Activated naive CD8-positive, alpha-beta T cell treated with anti-CD3 and anti-CD28 coated beads, Interleukin-2, amount 10 ng/mL, durations not matched to agents 7 days and 5 days (primary cell): ENCODE measurements at regions not wholly inside any gene's neighbourhood (a gene's known extent, or its start where the extent isn't known, plus 50 kb on each side); places are given as distances from the start of the nearest gene placed in this dataset.
"Not testable (repeated sequence)": the region's sequence is repeated elsewhere in the genome, so short reads cannot be mapped to it uniquely, and the experiment has no call there.

Experiments used
- ATAC-seq: fragments of 150-1000 bp; cut with Tn5 transposase; one replicate; pipeline ENCODE4 v1.10.0; 2021; ENCODE audit warnings: low read depth, moderate library complexity
- POLR2A ChIA-PET: fragments of 350-600 bp; sonication (Branson Sonifier 250); formaldehyde crosslinking; loops from one replicate; lab custom pipeline; 2021; ENCODE audit warnings: antibody characterized with exemption; lab: Charles Lee
- DNase-seq: peaks from one replicate; pipeline ENCODE4 v3.0.0; 2021
- H3K27ac Mint-ChIP-seq: one replicate; pipeline ENCODE4 v1.8.0; 2022; ENCODE audit warnings: mild to moderate bottlenecking, mixed read lengths
- H3K27me3 Mint-ChIP-seq: one replicate; pipeline ENCODE4 v1.8.0; 2022; ENCODE audit warnings: mild to moderate bottlenecking, moderate library complexity, mixed read lengths
- H3K36me3 Mint-ChIP-seq: one replicate; pipeline ENCODE4 v1.8.0; 2021; ENCODE audit warnings: mild to moderate bottlenecking, mixed read lengths
- H3K4me1 Mint-ChIP-seq: one replicate; pipeline ENCODE4 v1.8.0; 2021; ENCODE audit warnings: mixed read lengths
- H3K4me3 Mint-ChIP-seq: one replicate; pipeline ENCODE4 v1.8.0; 2022; ENCODE audit warnings: mild to moderate bottlenecking, moderate library complexity, mixed read lengths
- H3K9me3 Mint-ChIP-seq: one replicate; pipeline ENCODE4 v1.8.0; 2021; ENCODE audit warnings: mixed read lengths

- H3K9me3 Mint-ChIP-seq, result no peaks in the 10 kb centered on the region
- H3K4me3 Mint-ChIP-seq, result no peak overlapping the region
- POLR2A ChIA-PET, result no interaction called here
- H3K27me3 Mint-ChIP-seq, result peaks cover under 1% of the 10 kb centered on the region
- H3K36me3 Mint-ChIP-seq, result no peaks in the 10 kb centered on the region
- DNase-seq, result no peak
- no peaks in the 10 kb centered on the region for H3K4me1 Mint-ChIP-seq
- no peak overlapping the region for H3K27ac Mint-ChIP-seq
- ATAC-seq, result no peak
These were observed 232.3 kb upstream of the NFIA start for GRCh38 chr1:60850084-60850483.

- H3K4me3 Mint-ChIP-seq, result no peak overlapping the region
These were observed 233.0 kb upstream of the NFIA start for GRCh38 chr1:60849401-60849800.

GRCh38 chr1:60848583-60849188 lies 233.7 kb upstream of the NFIA start:
- H3K27ac Mint-ChIP-seq, result no peak overlapping the region
- H3K4me1 Mint-ChIP-seq, result no peaks in the 10 kb centered on the region
- H3K36me3 Mint-ChIP-seq, result no peaks in the 10 kb centered on the region
- H3K9me3 Mint-ChIP-seq, result no peaks in the 10 kb centered on the region
- ATAC-seq (no peak), DNase-seq (no peak)
- H3K4me3 Mint-ChIP-seq, result no peak overlapping the region
- peaks cover 3% of the 10 kb centered on the region for H3K27me3 Mint-ChIP-seq
- POLR2A ChIA-PET, result no interaction called here

More at GRCh38 chr1:60849401-60849800, 233.0 kb upstream of the NFIA start:
- Mint-ChIP-seq H3K27me3 (peaks cover 3% of the 10 kb centered on the region), H3K36me3 (no peaks in the 10 kb centered on the region), H3K9me3 (no peaks in the 10 kb centered on the region), H3K4me1 (no peaks in the 10 kb centered on the region), H3K27ac (no peak overlapping the region)
- ATAC-seq (no peak), DNase-seq (no peak)
- POLR2A ChIA-PET, result no interaction called here

- ATAC-seq, result no peak
- no peak overlapping the region for H3K27ac Mint-ChIP-seq
- POLR2A ChIA-PET, result no interaction called here
- H3K4me3 Mint-ChIP-seq, result no peak overlapping the region
- no peaks in the 10 kb centered on the region for H3K4me1 Mint-ChIP-seq
- H3K9me3 Mint-ChIP-seq, result no peaks in the 10 kb centered on the region
- H3K36me3 Mint-ChIP-seq, result no peaks in the 10 kb centered on the region
- H3K27me3 Mint-ChIP-seq, result peaks cover 3% of the 10 kb centered on the region
- no peak for DNase-seq
These were observed 234.3 kb upstream of the NFIA start for GRCh38 chr1:60847855-60848582.

- Mint-ChIP-seq H3K27ac (no peak overlapping the region), H3K4me3 (no peak overlapping the region), H3K4me1 (no peaks in the 10 kb centered on the region), H3K9me3 (no peaks in the 10 kb centered on the region), H3K27me3 (peaks cover 3% of the 10 kb centered on the region), H3K36me3 (no peaks in the 10 kb centered on the region)
- no peak for DNase-seq
- no peak for ATAC-seq
- POLR2A ChIA-PET, result no interaction called here
These were observed 235.0 kb upstream of the NFIA start for GRCh38 chr1:60847391-60847790.

- H3K36me3 Mint-ChIP-seq, H3K4me3 Mint-ChIP-seq, ATAC-seq, H3K4me1 Mint-ChIP-seq, H3K27ac Mint-ChIP-seq, H3K27me3 Mint-ChIP-seq, POLR2A ChIA-PET, DNase-seq, H3K9me3 Mint-ChIP-seq: not testable (repeated sequence)
These were observed 236.7 kb upstream of the NFIA start for GRCh38 chr1:60845659-60846058.

GRCh38 chr1:60842304-60842703 lies 240.1 kb upstream of the NFIA start:
- Mint-ChIP-seq H3K4me1 (no peaks in the 10 kb centered on the region), H3K27ac (no peak overlapping the region), H3K9me3 (no peaks in the 10 kb centered on the region), H3K4me3 (no peak overlapping the region), H3K36me3 (no peaks in the 10 kb centered on the region), H3K27me3 (peaks cover 5% of the 10 kb centered on the region)
- POLR2A ChIA-PET, result no interaction called here
- ATAC-seq (no peak), DNase-seq (no peak)

GRCh38 chr1:60841116-60842046 lies 241.0 kb upstream of the NFIA start:
- H3K4me1 Mint-ChIP-seq, result no peaks in the 10 kb centered on the region
- no peak for DNase-seq
- H3K36me3 Mint-ChIP-seq, result no peaks in the 10 kb centered on the region
- no peak overlapping the region for H3K27ac Mint-ChIP-seq
- ATAC-seq, result no peak
- no peak overlapping the region for H3K4me3 Mint-ChIP-seq
- H3K27me3 Mint-ChIP-seq, result peaks cover 5% of the 10 kb centered on the region
- H3K9me3 Mint-ChIP-seq, result no peaks in the 10 kb centered on the region
- POLR2A ChIA-PET, result no interaction called here

- H3K9me3 Mint-ChIP-seq, H3K4me3 Mint-ChIP-seq, ATAC-seq, POLR2A ChIA-PET, H3K4me1 Mint-ChIP-seq, DNase-seq, H3K27me3 Mint-ChIP-seq, H3K36me3 Mint-ChIP-seq, H3K27ac Mint-ChIP-seq: not testable (repeated sequence)
These were observed 241.9 kb upstream of the NFIA start for GRCh38 chr1:60840476-60840875.

- Mint-ChIP-seq H3K9me3 (no peaks in the 10 kb centered on the region), H3K4me3 (no peak overlapping the region), H3K36me3 (no peaks in the 10 kb centered on the region), H3K4me1 (peaks cover 4% of the 10 kb centered on the region), H3K27me3 (peaks cover 25% of the 10 kb centered on the region), H3K27ac (no peak overlapping the region)
- POLR2A ChIA-PET, result no interaction called here
- DNase-seq (no peak), ATAC-seq (no peak)
These were observed 246.7 kb upstream of the NFIA start for GRCh38 chr1:60835649-60836048.

- no peak for ATAC-seq
- H3K4me3 Mint-ChIP-seq, result no peak overlapping the region
- H3K9me3 Mint-ChIP-seq, result peaks cover 2% of the 10 kb centered on the region
- H3K27ac Mint-ChIP-seq, result no peak overlapping the region
- DNase-seq, result no peak
- peaks cover 4% of the 10 kb centered on the region for H3K4me1 Mint-ChIP-seq
- POLR2A ChIA-PET, result no interaction called here
- peaks cover 25% of the 10 kb centered on the region for H3K27me3 Mint-ChIP-seq
- H3K36me3 Mint-ChIP-seq, result no peaks in the 10 kb centered on the region
These were observed 249.2 kb upstream of the NFIA start for GRCh38 chr1:60833173-60833572.

- POLR2A ChIA-PET, result no interaction called here
- ATAC-seq, result no peak
These were observed 250.0 kb upstream of the NFIA start for GRCh38 chr1:60832367-60832766.

GRCh38 chr1:60831780-60832179 lies 250.6 kb upstream of the NFIA start:
- H3K9me3 Mint-ChIP-seq, result peaks cover 2% of the 10 kb centered on the region
- peaks cover 4% of the 10 kb centered on the region for H3K4me1 Mint-ChIP-seq
- H3K27ac Mint-ChIP-seq, result no peak overlapping the region
- POLR2A ChIA-PET, result no interaction called here
- no peak for ATAC-seq
- DNase-seq, result no peak
- no peaks in the 10 kb centered on the region for H3K36me3 Mint-ChIP-seq
- no peak overlapping the region for H3K4me3 Mint-ChIP-seq
- peaks cover 25% of the 10 kb centered on the region for H3K27me3 Mint-ChIP-seq

More at GRCh38 chr1:60832367-60832766, 250.0 kb upstream of the NFIA start:
- Mint-ChIP-seq H3K27me3 (peaks cover 25% of the 10 kb centered on the region), H3K27ac (no peak overlapping the region), H3K4me3 (no peak overlapping the region), H3K36me3 (no peaks in the 10 kb centered on the region), H3K4me1 (peaks cover 4% of the 10 kb centered on the region), H3K9me3 (peaks cover 2% of the 10 kb centered on the region)
- DNase-seq, result no peak
